ENCODE measurements at regions not wholly inside any gene's neighbourhood (a gene's known extent, or its start where the extent isn't known, plus 50 kb on each side); places are given as distances from the start of the nearest gene placed in this dataset.

DNA sequence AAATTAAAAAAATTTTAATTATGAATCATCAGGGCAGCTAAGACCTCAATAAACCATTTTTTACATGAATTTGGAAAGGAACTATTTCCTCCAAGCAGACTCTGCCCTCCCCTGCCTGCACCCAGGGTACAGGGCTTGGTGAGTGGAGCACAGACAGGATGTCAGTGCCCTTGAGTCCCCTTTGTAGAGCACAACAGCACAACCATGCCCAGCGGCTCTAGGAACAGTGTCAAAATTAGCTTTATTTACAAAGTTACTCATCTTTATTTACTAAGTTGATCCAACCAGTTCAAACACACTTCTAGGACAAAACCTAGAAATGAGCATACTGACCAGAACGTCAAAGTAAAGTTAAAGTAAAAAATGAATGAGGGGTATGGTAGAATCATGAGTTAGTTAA, 90.6 kb upstream of the TSC22D2 start:
- TF ChIP-seq, protein P1, sequence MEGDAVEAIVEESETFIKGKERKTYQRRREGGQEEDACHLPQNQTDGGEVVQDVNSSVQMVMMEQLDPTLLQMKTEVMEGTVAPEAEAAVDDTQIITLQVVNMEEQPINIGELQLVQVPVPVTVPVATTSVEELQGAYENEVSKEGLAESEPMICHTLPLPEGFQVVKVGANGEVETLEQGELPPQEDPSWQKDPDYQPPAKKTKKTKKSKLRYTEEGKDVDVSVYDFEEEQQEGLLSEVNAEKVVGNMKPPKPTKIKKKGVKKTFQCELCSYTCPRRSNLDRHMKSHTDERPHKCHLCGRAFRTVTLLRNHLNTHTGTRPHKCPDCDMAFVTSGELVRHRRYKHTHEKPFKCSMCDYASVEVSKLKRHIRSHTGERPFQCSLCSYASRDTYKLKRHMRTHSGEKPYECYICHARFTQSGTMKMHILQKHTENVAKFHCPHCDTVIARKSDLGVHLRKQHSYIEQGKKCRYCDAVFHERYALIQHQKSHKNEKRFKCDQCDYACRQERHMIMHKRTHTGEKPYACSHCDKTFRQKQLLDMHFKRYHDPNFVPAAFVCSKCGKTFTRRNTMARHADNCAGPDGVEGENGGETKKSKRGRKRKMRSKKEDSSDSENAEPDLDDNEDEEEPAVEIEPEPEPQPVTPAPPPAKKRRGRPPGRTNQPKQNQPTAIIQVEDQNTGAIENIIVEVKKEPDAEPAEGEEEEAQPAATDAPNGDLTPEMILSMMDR (optimal IDR thresholded peaks at IDR 0.05 in 1 of 3, IDR thresholded peaks at IDR 0.05 in 1 of 3, conservative IDR thresholded peaks at IDR 0.05 in 1 of 3; ENCODE audit: extremely low read depth in 1 of 3, insufficient read depth in 2 of 3, low read length in 3 of 3): no peak
- TF ChIP-seq EZH2 (IDR thresholded peaks at IDR 0.05; ENCODE audit: low read length): no peak
